ENCODE measurements at regions not wholly inside any gene's neighbourhood (a gene's known extent, or its start where the extent isn't known, plus 50 kb on each side); places are given as distances from the start of the nearest gene placed in this dataset.

DNA sequence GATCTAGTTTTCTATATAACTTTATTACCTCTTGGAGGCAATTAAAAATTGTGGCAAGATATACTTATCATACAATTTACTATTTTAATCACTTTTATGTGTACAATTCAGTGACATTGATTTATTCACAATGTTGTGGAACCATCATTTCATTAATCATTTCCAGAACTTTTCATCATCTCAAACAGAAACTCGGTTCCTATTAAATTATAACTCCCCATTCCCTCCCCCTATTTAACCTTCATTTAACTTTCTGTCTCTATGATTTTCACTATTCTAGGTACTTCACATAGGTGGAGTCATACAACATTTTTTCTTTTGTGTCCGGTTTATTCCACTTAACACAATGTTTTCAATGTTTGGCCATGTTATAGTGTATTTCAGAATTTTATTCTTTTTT is 252.8 kb downstream of the REEP3 start:
- no peaks in the 10 kb centered on the region for H3K27me3 Mint-ChIP-seq (ENCODE audit: unreplicated experiment)
- CTCF ChIA-PET = no interaction called here
- no peaks in the 10 kb centered on the region for H3K36me3 Mint-ChIP-seq (ENCODE audit: insufficient read depth, unreplicated experiment)
- no peak for DNase-seq
- BruUV-seq (replicated peaks) = no TSS peak
- TF ChIP-seq, protein P1, sequence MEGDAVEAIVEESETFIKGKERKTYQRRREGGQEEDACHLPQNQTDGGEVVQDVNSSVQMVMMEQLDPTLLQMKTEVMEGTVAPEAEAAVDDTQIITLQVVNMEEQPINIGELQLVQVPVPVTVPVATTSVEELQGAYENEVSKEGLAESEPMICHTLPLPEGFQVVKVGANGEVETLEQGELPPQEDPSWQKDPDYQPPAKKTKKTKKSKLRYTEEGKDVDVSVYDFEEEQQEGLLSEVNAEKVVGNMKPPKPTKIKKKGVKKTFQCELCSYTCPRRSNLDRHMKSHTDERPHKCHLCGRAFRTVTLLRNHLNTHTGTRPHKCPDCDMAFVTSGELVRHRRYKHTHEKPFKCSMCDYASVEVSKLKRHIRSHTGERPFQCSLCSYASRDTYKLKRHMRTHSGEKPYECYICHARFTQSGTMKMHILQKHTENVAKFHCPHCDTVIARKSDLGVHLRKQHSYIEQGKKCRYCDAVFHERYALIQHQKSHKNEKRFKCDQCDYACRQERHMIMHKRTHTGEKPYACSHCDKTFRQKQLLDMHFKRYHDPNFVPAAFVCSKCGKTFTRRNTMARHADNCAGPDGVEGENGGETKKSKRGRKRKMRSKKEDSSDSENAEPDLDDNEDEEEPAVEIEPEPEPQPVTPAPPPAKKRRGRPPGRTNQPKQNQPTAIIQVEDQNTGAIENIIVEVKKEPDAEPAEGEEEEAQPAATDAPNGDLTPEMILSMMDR (IDR thresholded peaks at IDR 0.05; ENCODE audit: unreplicated experiment) = no peak
- H3K4me3 Mint-ChIP-seq (ENCODE audit: low read depth, unreplicated experiment) = no peak overlapping the region
- H3K4me1 Mint-ChIP-seq (ENCODE audit: low read depth, unreplicated experiment) = no peaks in the 10 kb centered on the region
- H3K27ac Mint-ChIP-seq (ENCODE audit: unreplicated experiment) = no peak overlapping the region
- intact Hi-C loops (cut with micrococcal nuclease; ENCODE audit: unreplicated experiment) = loop anchor here (5.0 kb wide), 1 partner anchor 43 kb away; no protein-coding TSS in a partner anchor
- no peaks in the 10 kb centered on the region for H3K9me3 Mint-ChIP-seq (ENCODE audit: low read depth, unreplicated experiment)

DNA sequence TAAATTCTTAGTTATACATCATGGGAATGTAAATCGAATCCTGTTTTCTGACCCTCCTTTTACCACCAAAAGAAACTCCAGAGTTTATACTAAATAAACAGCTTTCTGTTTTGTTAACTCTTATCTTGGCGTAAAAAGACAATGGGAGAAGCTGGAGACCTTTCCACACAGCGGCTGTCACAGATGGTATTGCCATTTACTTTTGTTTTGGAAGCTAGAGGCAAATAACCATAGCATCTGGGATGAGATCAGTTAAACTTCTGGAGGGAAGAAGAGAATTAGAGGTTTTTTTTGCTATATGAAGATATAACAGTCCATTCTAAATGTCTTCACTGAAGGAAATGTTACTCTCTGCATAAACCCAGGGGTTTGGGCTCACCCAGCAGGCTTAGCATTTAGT is 258.9 kb downstream of the REEP3 start:
- Mint-ChIP-seq H3K27me3 (ENCODE audit: unreplicated experiment) (peaks cover 27% of the 10 kb centered on the region), H3K4me3 (ENCODE audit: low read depth, unreplicated experiment) (no peak overlapping the region), H3K27ac (ENCODE audit: unreplicated experiment) (no peak overlapping the region), H3K9me3 (ENCODE audit: low read depth, unreplicated experiment) (no peaks in the 10 kb centered on the region), H3K36me3 (ENCODE audit: insufficient read depth, unreplicated experiment) (no peaks in the 10 kb centered on the region), H3K4me1 (ENCODE audit: low read depth, unreplicated experiment) (no peaks in the 10 kb centered on the region)
- TF ChIP-seq, protein P1 (IDR thresholded peaks at IDR 0.05; ENCODE audit: unreplicated experiment) = no peak
- CTCF ChIA-PET = interaction anchor here (0.9 kb wide), 1 partner anchor 1889 kb away, joined by 3 read pairs; no protein-coding TSS in a partner anchor
- intact Hi-C loops (cut with micrococcal nuclease; ENCODE audit: unreplicated experiment) = no loop called here
- no TSS peak for BruUV-seq (replicated peaks)
- DNase-seq = no peak

DNA sequence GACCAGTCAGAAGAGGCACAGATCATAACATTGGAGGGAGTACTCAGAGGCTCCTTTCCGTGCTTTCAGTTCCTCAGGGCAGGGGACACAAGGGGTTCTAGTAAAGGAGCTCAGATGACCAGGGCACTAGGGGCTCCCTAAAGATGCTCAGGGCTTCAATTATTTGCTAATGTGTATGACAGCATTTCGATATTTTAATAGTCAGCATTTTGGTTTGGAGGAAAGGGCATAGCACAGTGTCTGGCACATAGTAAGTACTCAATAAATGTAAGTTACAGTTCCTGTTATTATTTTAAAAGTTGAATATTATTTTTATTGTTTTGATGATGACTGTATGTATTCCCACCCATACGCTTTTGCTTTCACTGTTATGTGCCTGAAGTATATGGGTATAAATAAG is 260.0 kb downstream of the REEP3 start:
- TF ChIP-seq, protein P1 (IDR thresholded peaks at IDR 0.05; ENCODE audit: unreplicated experiment) = no peak
- intact Hi-C loops (cut with micrococcal nuclease; ENCODE audit: unreplicated experiment) = no loop called here
- CTCF ChIA-PET = no interaction called here
- DNase-seq = no peak
- peaks cover 34% of the 10 kb centered on the region for H3K27me3 Mint-ChIP-seq (ENCODE audit: unreplicated experiment)
- no peak overlapping the region for H3K4me3 Mint-ChIP-seq (ENCODE audit: low read depth, unreplicated experiment)
- H3K36me3 Mint-ChIP-seq (ENCODE audit: insufficient read depth, unreplicated experiment) = no peaks in the 10 kb centered on the region
- H3K9me3 Mint-ChIP-seq (ENCODE audit: low read depth, unreplicated experiment) = no peaks in the 10 kb centered on the region
- no peak overlapping the region for H3K27ac Mint-ChIP-seq (ENCODE audit: unreplicated experiment)
- no TSS peak for BruUV-seq (replicated peaks)
- H3K4me1 Mint-ChIP-seq (ENCODE audit: low read depth, unreplicated experiment) = no peaks in the 10 kb centered on the region

DNA sequence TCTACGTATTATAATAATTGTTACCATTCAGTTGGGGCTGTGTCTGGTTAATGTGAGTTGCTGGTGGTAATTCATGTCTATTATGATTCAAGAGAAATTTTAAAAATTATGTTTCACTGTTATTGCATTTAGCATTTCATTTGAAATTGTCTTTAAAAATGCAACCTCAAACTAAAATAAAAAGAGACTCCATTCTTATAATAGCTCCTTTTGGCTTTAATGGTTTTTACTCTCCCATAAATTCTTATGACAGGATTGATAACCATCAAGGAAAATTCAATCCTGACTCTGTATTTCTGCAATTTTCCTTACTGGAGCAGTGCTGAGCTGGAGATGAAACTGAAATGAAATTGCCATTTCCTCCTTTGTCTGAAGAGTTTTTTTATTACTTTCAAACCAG is 262.7 kb downstream of the REEP3 start:
- H3K4me3 Mint-ChIP-seq (ENCODE audit: low read depth, unreplicated experiment) = no peak overlapping the region
- DNase-seq = no peak
- H3K36me3 Mint-ChIP-seq (ENCODE audit: insufficient read depth, unreplicated experiment) = no peaks in the 10 kb centered on the region
- no TSS peak for BruUV-seq (replicated peaks)
- CTCF ChIA-PET = no interaction called here
- H3K27me3 Mint-ChIP-seq (ENCODE audit: unreplicated experiment) = peaks cover 34% of the 10 kb centered on the region
- intact Hi-C loops (cut with micrococcal nuclease; ENCODE audit: unreplicated experiment) = no loop called here
- H3K9me3 Mint-ChIP-seq (ENCODE audit: low read depth, unreplicated experiment) = no peaks in the 10 kb centered on the region
- TF ChIP-seq, protein P1 (IDR thresholded peaks at IDR 0.05; ENCODE audit: unreplicated experiment) = no peak
- H3K4me1 Mint-ChIP-seq (ENCODE audit: low read depth, unreplicated experiment) = no peaks in the 10 kb centered on the region
- no peak overlapping the region for H3K27ac Mint-ChIP-seq (ENCODE audit: unreplicated experiment)
